Jurkat, Clone E6-1 (cell line): ENCODE measurements at regions not wholly inside any gene's neighbourhood (a gene's known extent, or its start where the extent isn't known, plus 50 kb on each side); places are given as distances from the start of the nearest gene placed in this dataset.

Experiments
- DNase-seq: peaks from one replicate; pipeline ENCODE4 v3.0.0-alpha.2; 2011; ENCODE audit warnings: low read depth, low spot score
- H3K4me3 ChIP-seq: 2 replicates; pipeline ENCODE4 v1.5.1; 2011; ENCODE audit warnings: mild to moderate bottlenecking, low read length, control low read depth, moderate library complexity

GRCh38 chr3:16119887-16120286 is 54.6 kb upstream of the GALNT15 start:
- no peak for DNase-seq
- no peak overlapping the region for H3K4me3 ChIP-seq

GRCh38 chr3:16121391-16121790 is 53.1 kb upstream of the GALNT15 start:
- DNase-seq: no peak

GRCh38 chr3:16122155-16122554 is 52.3 kb upstream of the GALNT15 start:
- DNase-seq: no peak
- no peak overlapping the region for H3K4me3 ChIP-seq

More at GRCh38 chr3:16121391-16121790, 53.1 kb upstream of the GALNT15 start:
- H3K4me3 ChIP-seq: no peak overlapping the region

GRCh38 chr3:16122661-16123060 is 51.8 kb upstream of the GALNT15 start:
- no peak for DNase-seq
- H3K4me3 ChIP-seq: no peak overlapping the region

- no peak for DNase-seq
- H3K4me3 ChIP-seq: no peak overlapping the region
These were observed 49.8 kb upstream of the GALNT15 start for GRCh38 chr3:16124636-16125035.
